GM06990 (cell line): ENCODE measurements at regions not wholly inside any gene's neighbourhood (a gene's known extent, or its start where the extent isn't known, plus 50 kb on each side); places are given as distances from the start of the nearest gene placed in this dataset.

Experiments used
- DNase-seq: peaks from one replicate; pipeline ENCODE4 v3.0.0-alpha.2; 2011; ENCODE audit not compliant: insufficient read length; ENCODE audit errors: extremely low read depth
- H3K27me3 ChIP-seq: replicated peaks from 2 replicates; pipeline ENCODE4 v1.6.0; 2011; ENCODE audit warnings: low read length; ENCODE audit not compliant: control insufficient read depth, insufficient read depth
- H3K36me3 ChIP-seq: 2 replicates; pipeline ENCODE4 v1.5.1; 2011; ENCODE audit warnings: low read length; ENCODE audit not compliant: control insufficient read depth, insufficient read depth
- H3K4me3 ChIP-seq: replicated peaks from 2 replicates; pipeline ENCODE4 v1.5.1; 2011; ENCODE audit warnings: low read depth, mild to moderate bottlenecking, control low read depth, low read length
- TF ChIP-seq, protein P1 (sequence below): IDR thresholded peaks from 2 replicates; pipeline ENCODE4 v1.5.1; 2011; ENCODE audit warnings: low read length, control low read depth, mild to moderate bottlenecking, inconsistent platforms; ENCODE audit not compliant: insufficient read depth, poor library complexity, severe bottlenecking

DNA sequence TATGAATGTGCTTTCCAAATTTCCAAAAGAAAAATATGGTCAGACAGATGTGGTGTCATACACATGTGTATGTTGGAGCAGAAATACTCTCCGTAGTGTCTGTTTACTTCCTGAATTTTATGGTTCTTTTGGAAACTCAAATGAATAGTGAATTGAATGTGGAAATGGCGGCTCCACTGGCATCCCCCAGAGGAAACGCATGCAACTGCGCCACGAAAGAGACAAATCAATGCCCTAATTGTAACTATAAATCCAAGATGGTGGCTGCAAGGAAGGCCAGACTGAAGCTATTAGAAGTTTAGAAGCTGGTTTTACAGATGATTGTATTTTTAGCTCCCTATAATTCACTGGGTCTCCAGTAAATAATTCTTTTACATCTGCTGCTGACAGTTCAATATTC, 246.7 kb downstream of the FGFR2 start:
- no peak for DNase-seq
- Histone ChIP-seq H3K4me3 (no peak overlapping the region), H3K36me3 (no peaks in the 10 kb centered on the region), H3K27me3 (no peaks in the 10 kb centered on the region)
- TF ChIP-seq, protein P1, sequence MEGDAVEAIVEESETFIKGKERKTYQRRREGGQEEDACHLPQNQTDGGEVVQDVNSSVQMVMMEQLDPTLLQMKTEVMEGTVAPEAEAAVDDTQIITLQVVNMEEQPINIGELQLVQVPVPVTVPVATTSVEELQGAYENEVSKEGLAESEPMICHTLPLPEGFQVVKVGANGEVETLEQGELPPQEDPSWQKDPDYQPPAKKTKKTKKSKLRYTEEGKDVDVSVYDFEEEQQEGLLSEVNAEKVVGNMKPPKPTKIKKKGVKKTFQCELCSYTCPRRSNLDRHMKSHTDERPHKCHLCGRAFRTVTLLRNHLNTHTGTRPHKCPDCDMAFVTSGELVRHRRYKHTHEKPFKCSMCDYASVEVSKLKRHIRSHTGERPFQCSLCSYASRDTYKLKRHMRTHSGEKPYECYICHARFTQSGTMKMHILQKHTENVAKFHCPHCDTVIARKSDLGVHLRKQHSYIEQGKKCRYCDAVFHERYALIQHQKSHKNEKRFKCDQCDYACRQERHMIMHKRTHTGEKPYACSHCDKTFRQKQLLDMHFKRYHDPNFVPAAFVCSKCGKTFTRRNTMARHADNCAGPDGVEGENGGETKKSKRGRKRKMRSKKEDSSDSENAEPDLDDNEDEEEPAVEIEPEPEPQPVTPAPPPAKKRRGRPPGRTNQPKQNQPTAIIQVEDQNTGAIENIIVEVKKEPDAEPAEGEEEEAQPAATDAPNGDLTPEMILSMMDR: no peak

- no peak for DNase-seq
- Histone ChIP-seq H3K27me3 (no peaks in the 10 kb centered on the region), H3K4me3 (no peak overlapping the region), H3K36me3 (no peaks in the 10 kb centered on the region)
- TF ChIP-seq, protein P1: no peak
These were observed 245.9 kb downstream of the FGFR2 start for GRCh38 chr10:121352231-121352855.

GRCh38 chr10:121355161-121355560, 243.1 kb downstream of the FGFR2 start:
- no peak overlapping the region for H3K4me3 ChIP-seq
- no peaks in the 10 kb centered on the region for H3K27me3 ChIP-seq
- no peaks in the 10 kb centered on the region for H3K36me3 ChIP-seq
- DNase-seq: no peak
- TF ChIP-seq, protein P1: no peak

- no peak for DNase-seq
- H3K27me3 ChIP-seq: no peaks in the 10 kb centered on the region
- H3K36me3 ChIP-seq: no peaks in the 10 kb centered on the region
- TF ChIP-seq, protein P1: no peak
- no peak overlapping the region for H3K4me3 ChIP-seq
These were observed 242.1 kb downstream of the FGFR2 start for GRCh38 chr10:121356183-121356582.

GRCh38 chr10:121357401-121357800, 240.8 kb downstream of the FGFR2 start:
- DNase-seq: no peak

GRCh38 chr10:121362026-121362425, 236.2 kb downstream of the FGFR2 start:
- TF ChIP-seq, protein P1: no peak
- H3K27me3 ChIP-seq: no peaks in the 10 kb centered on the region
- DNase-seq: no peak
- no peak overlapping the region for H3K4me3 ChIP-seq
- H3K36me3 ChIP-seq: no peaks in the 10 kb centered on the region

More at GRCh38 chr10:121357401-121357800, 240.8 kb downstream of the FGFR2 start:
- no peaks in the 10 kb centered on the region for H3K36me3 ChIP-seq
- no peaks in the 10 kb centered on the region for H3K27me3 ChIP-seq
- H3K4me3 ChIP-seq: no peak overlapping the region
- TF ChIP-seq, protein P1: no peak
